OCI-LY1 (cell line): ENCODE measurements at regions not wholly inside any gene's neighbourhood (a gene's known extent, or its start where the extent isn't known, plus 50 kb on each side); places are given as distances from the start of the nearest gene placed in this dataset.

Experiments used
- H2AFZ ChIP-seq: fragments of 200-600 bp; sonication (generic), shearing (Covaris generic); 2 replicates; pipeline ENCODE4 v1.6.0; 2014; ENCODE audit warnings: antibody characterized with exemption, mild to moderate bottlenecking, low read length
- H3F3A ChIP-seq: fragments of 200-600 bp; sonication (generic), shearing (Covaris generic); 2 replicates; pipeline ENCODE4 v1.6.0; 2014; ENCODE audit warnings: mild to moderate bottlenecking, antibody characterized with exemption, low read length, moderate library complexity; ENCODE audit not compliant: insufficient read depth
- H3K27ac ChIP-seq: fragments of 200-600 bp; sonication (generic); 2 replicates; pipeline ENCODE4 v1.5.1; 2014; ENCODE audit warnings: low read length, mixed run types, mild to moderate bottlenecking, low read depth; ENCODE audit not compliant: poor library complexity, severe bottlenecking
- H3K27me3 ChIP-seq: fragments of 200-600 bp; sonication (generic); 2 replicates; pipeline ENCODE4 v1.6.0; 2014; ENCODE audit warnings: antibody characterized with exemption, mild to moderate bottlenecking, low read length, moderate library complexity; ENCODE audit not compliant: insufficient read depth
- H3K36me3 ChIP-seq: fragments of 200-600 bp; sonication (generic); 2 replicates; pipeline ENCODE4 v1.6.1; 2014; ENCODE audit warnings: mild to moderate bottlenecking, antibody characterized with exemption, low read length, moderate library complexity, mixed read lengths; ENCODE audit not compliant: insufficient read depth
- H3K4me1 ChIP-seq: fragments of 200-600 bp; sonication (generic); 2 replicates; pipeline ENCODE4 v1.5.1; 2014; ENCODE audit warnings: mild to moderate bottlenecking, low read length, moderate library complexity; ENCODE audit not compliant: insufficient read depth, severe bottlenecking
- H3K4me2 ChIP-seq: fragments of 200-600 bp; sonication (generic), shearing (Covaris generic); 2 replicates; pipeline ENCODE4 v1.6.1; 2014; ENCODE audit warnings: low read length
- H3K4me3 ChIP-seq: fragments of 200-600 bp; sonication (generic); 2 replicates; pipeline ENCODE4 v1.5.1; 2014; ENCODE audit warnings: low read length, low read depth, mild to moderate bottlenecking, mixed read lengths; ENCODE audit not compliant: poor library complexity, severe bottlenecking
- H3K79me2 ChIP-seq: fragments of 200-600 bp; shearing (Covaris generic); 2 replicates; pipeline ENCODE4 v1.6.1; 2016; ENCODE audit warnings: mixed run types, low read length, mixed read lengths; ENCODE audit not compliant: insufficient read depth
- H3K9ac ChIP-seq: fragments of 200-600 bp; sonication (generic), shearing (Covaris generic); 2 replicates; pipeline ENCODE4 v1.6.1; 2014; ENCODE audit warnings: mild to moderate bottlenecking, low read length, mixed read lengths
- H3K9me2 ChIP-seq: fragments of 200-600 bp; sonication (generic), shearing (Covaris generic); 2 replicates; pipeline ENCODE4 v1.6.1; 2014; ENCODE audit warnings: low read depth, mild to moderate bottlenecking, low read length, mixed read lengths
- H3K9me3 ChIP-seq: fragments of 200-600 bp; shearing (Covaris generic); 2 replicates; pipeline ENCODE4 v1.6.1; 2014; ENCODE audit warnings: low read length, mixed read lengths
- H4K20me1 ChIP-seq: fragments of 200-600 bp; sonication (generic), shearing (Covaris generic); 2 replicates; pipeline ENCODE4 v1.6.0; 2016; ENCODE audit warnings: mild to moderate bottlenecking, low read length; ENCODE audit not compliant: insufficient read depth
- CTCF ChIP-seq: fragments of 200-600 bp; sonication (generic), shearing (Covaris generic); IDR thresholded peaks from 2 replicates; pipeline ENCODE4 v1.5.1; 2017; ENCODE audit warnings: mild to moderate bottlenecking, antibody characterized with exemption, low read length, moderate library complexity, mixed read lengths
- EZH2 ChIP-seq: fragments of 200-600 bp; sonication (generic), shearing (Covaris generic); IDR thresholded peaks from 2 replicates; pipeline ENCODE4 v1.8.0; 2017; ENCODE audit warnings: borderline replicate concordance, mixed run types, mild to moderate bottlenecking, antibody characterized with exemption, low read length, moderate library complexity, mixed read lengths

- TF ChIP-seq EZH2 = no peak
- TF ChIP-seq CTCF = no peak
- Histone ChIP-seq H3K27ac (no peak overlapping the region), H3K9ac (no peak overlapping the region)
These were observed 234.6 kb upstream of the MIR17HG start for GRCh38 chr13:91112924-91113277.

GRCh38 chr13:91115776-91116175 is 231.7 kb upstream of the MIR17HG start:
- no peaks in the 10 kb centered on the region for H3K36me3 ChIP-seq
- no peak overlapping the region for H3K4me3 ChIP-seq
- no peak overlapping the region for H3K9ac ChIP-seq
- H3K27me3 ChIP-seq = no peaks in the 10 kb centered on the region
- no peaks in the 10 kb centered on the region for H3K4me1 ChIP-seq
- no peaks in the 10 kb centered on the region for H3K9me3 ChIP-seq
- no peak overlapping the region for H2AFZ ChIP-seq
- no peak overlapping the region for H3K4me2 ChIP-seq
- H3K27ac ChIP-seq = no peak overlapping the region
- no peaks in the 10 kb centered on the region for H3K79me2 ChIP-seq
- TF ChIP-seq EZH2 (no peak), CTCF (no peak)
- no peaks in the 10 kb centered on the region for H4K20me1 ChIP-seq
- H3K9me2 ChIP-seq = no peaks in the 10 kb centered on the region
- H3F3A ChIP-seq = no peaks in the 10 kb centered on the region

More at GRCh38 chr13:91112924-91113277, 234.6 kb upstream of the MIR17HG start:
- H3K4me2 ChIP-seq = no peak overlapping the region
- H3K9me2 ChIP-seq = no peaks in the 10 kb centered on the region
- H3K36me3 ChIP-seq = no peaks in the 10 kb centered on the region
- H3K27me3 ChIP-seq = no peaks in the 10 kb centered on the region
- no peak overlapping the region for H2AFZ ChIP-seq
- no peaks in the 10 kb centered on the region for H3K79me2 ChIP-seq
- H3K9me3 ChIP-seq = no peaks in the 10 kb centered on the region
- H3K4me3 ChIP-seq = no peak overlapping the region
- H4K20me1 ChIP-seq = no peaks in the 10 kb centered on the region
- H3K4me1 ChIP-seq = no peaks in the 10 kb centered on the region
- no peaks in the 10 kb centered on the region for H3F3A ChIP-seq

GRCh38 chr13:91117351-91117750 is 230.1 kb upstream of the MIR17HG start:
- Histone ChIP-seq H4K20me1 (no peaks in the 10 kb centered on the region), H3K4me3 (no peak overlapping the region), H3K9ac (no peak overlapping the region), H3K27ac (no peak overlapping the region), H3K9me3 (no peaks in the 10 kb centered on the region), H3K4me2 (no peak overlapping the region), H3K79me2 (no peaks in the 10 kb centered on the region), H3K27me3 (no peaks in the 10 kb centered on the region), H3K9me2 (no peaks in the 10 kb centered on the region), H2AFZ (no peak overlapping the region), H3K4me1 (no peaks in the 10 kb centered on the region), H3F3A (no peaks in the 10 kb centered on the region), H3K36me3 (no peaks in the 10 kb centered on the region)
- no peak for TF ChIP-seq CTCF
- no peak for TF ChIP-seq EZH2
